Liver (tissue), 8 donors: ENCODE measurements at regions not wholly inside any gene's neighbourhood (a gene's known extent, or its start where the extent isn't known, plus 50 kb on each side); places are given as distances from the start of the nearest gene placed in this dataset.

Source experiments
- DNase-seq: peaks from one replicate; pipeline ENCODE4 v3.0.0-alpha.2; 2017; ENCODE audit warnings: low spot score
- H3K27ac ChIP-seq, 2 donors: one replicate each; pipeline ENCODE4 v1.7.0; 2013; ENCODE audit warnings: inconsistent platforms in 2 of 2, low read length in 2 of 2, control low read depth in 1 of 2, low read depth in 1 of 2, mild to moderate bottlenecking in 1 of 2
- H3K27me3 ChIP-seq, 4 donors: one replicate each; pipeline versions ENCODE4 v1.6.1 to v1.7.0; 2013; ENCODE audit warnings: low read length in 3 of 4, inconsistent platforms in 1 of 4, mild to moderate bottlenecking in 1 of 4, moderate library complexity in 1 of 4; ENCODE audit not compliant: control insufficient read depth in 4 of 4, insufficient read depth in 4 of 4
- H3K36me3 ChIP-seq, 4 donors: one replicate each; pipeline versions ENCODE4 v1.6.1 to v1.7.0; 2013; ENCODE audit warnings: low read length in 3 of 4, mild to moderate bottlenecking in 3 of 4, low read depth in 1 of 4, moderate library complexity in 1 of 4; ENCODE audit not compliant: control insufficient read depth in 4 of 4, insufficient read depth in 3 of 4
- H3K4me1 ChIP-seq, 4 donors: one replicate each; pipeline versions ENCODE4 v1.6.1 to v1.7.0; 2013; ENCODE audit warnings: low read length in 3 of 4, mild to moderate bottlenecking in 3 of 4, moderate library complexity in 1 of 4; ENCODE audit not compliant: control insufficient read depth in 4 of 4, insufficient read depth in 4 of 4
- H3K4me3 ChIP-seq, 3 donors: one replicate each; pipeline versions ENCODE4 v1.6.1 to v1.7.0; 2013; ENCODE audit warnings: low read length in 3 of 3, control low read depth in 1 of 3, low read depth in 1 of 3, mild to moderate bottlenecking in 1 of 3
- H3K9ac ChIP-seq, 2 donors: one replicate each; pipeline ENCODE4 v1.7.0; 2013; ENCODE audit warnings: low read length in 2 of 2, mild to moderate bottlenecking in 2 of 2, moderate library complexity in 2 of 2, control low read depth in 1 of 2, low read depth in 1 of 2
- H3K9me3 ChIP-seq, 4 donors: one replicate each; pipeline versions ENCODE4 v1.6.1 to v1.7.0; 2013; ENCODE audit warnings: low read length in 3 of 4; ENCODE audit not compliant: control insufficient read depth in 4 of 4
- CTCF ChIP-seq: fragments of 150-350 bp; IDR thresholded peaks from 2 replicates; pipeline ENCODE4 v1.5.1; 2017; ENCODE audit warnings: improper control_type of control experiment, low read depth, low read length; ENCODE audit not compliant: missing input control
- EGR1 ChIP-seq, 2 donors: IDR thresholded peaks; 2 replicates each; pipeline ENCODE4 v1.6.1; 2016 to 2018; ENCODE audit warnings: antibody characterized with exemption in 2 of 2, low read depth in 2 of 2
- FOXA1 ChIP-seq: IDR thresholded peaks from 2 replicates; pipeline ENCODE4 v1.6.1; 2016; ENCODE audit warnings: antibody characterized with exemption
- FOXA2 ChIP-seq: IDR thresholded peaks from 2 replicates; pipeline ENCODE4 v1.6.1; 2016; ENCODE audit warnings: antibody characterized with exemption
- GABPA ChIP-seq, 2 donors: IDR thresholded peaks in 1 of 2; conservative IDR thresholded peaks in 1 of 2; 2 replicates each; pipeline ENCODE4 v1.6.1; 2016; ENCODE audit warnings: antibody characterized with exemption in 2 of 2, mild to moderate bottlenecking in 1 of 2, moderate library complexity in 1 of 2
- HNF4A ChIP-seq, 2 donors: conservative IDR thresholded peaks; 2 replicates each; pipeline ENCODE4 v1.6.1; 2016; ENCODE audit warnings: antibody characterized with exemption in 2 of 2, mild to moderate bottlenecking in 2 of 2
- HNF4G ChIP-seq: IDR thresholded peaks from 2 replicates; pipeline ENCODE4 v1.6.1; 2016; ENCODE audit warnings: antibody characterized with exemption
- RAD21 ChIP-seq, 2 donors: IDR thresholded peaks; 2 replicates each; pipeline ENCODE4 v1.6.1; 2016; ENCODE audit warnings: antibody characterized with exemption in 2 of 2, mild to moderate bottlenecking in 2 of 2
- RXRA ChIP-seq, 2 donors: IDR thresholded peaks; 2 replicates each; pipeline ENCODE4 v1.6.1; 2017 to 2018; ENCODE audit warnings: antibody characterized with exemption in 2 of 2, mild to moderate bottlenecking in 1 of 2
- SP1 ChIP-seq: IDR thresholded peaks from 2 replicates; pipeline ENCODE4 v1.6.1; 2018; ENCODE audit warnings: antibody characterized with exemption, mild to moderate bottlenecking
- TAF1 ChIP-seq: conservative IDR thresholded peaks from 2 replicates; pipeline ENCODE4 v1.6.1; 2016; ENCODE audit warnings: antibody characterized with exemption, mild to moderate bottlenecking
- YY1 ChIP-seq: IDR thresholded peaks from 2 replicates; pipeline ENCODE4 v1.6.1; 2016; ENCODE audit warnings: antibody characterized with exemption, mild to moderate bottlenecking
- ZBTB33 ChIP-seq: IDR thresholded peaks from 2 replicates; pipeline ENCODE4 v1.6.1; 2016; ENCODE audit warnings: antibody characterized with exemption
- WGBS: extraction: QIAGEN DNeasy Blood & Tissue Kit; methylation state at CpG from one replicate; pipeline ENCODE4 v1.1.7; 2013; 5-methylcytosine and 5-hydroxymethylcytosine counted together
- TF ChIP-seq, protein P1 (sequence below): IDR thresholded peaks from 2 replicates; pipeline ENCODE4 v1.6.1; 2016; ENCODE audit warnings: antibody characterized with exemption, mild to moderate bottlenecking
- TF ChIP-seq, protein P2 (sequence below): IDR thresholded peaks from 2 replicates; pipeline ENCODE4 v1.6.1; 2016; ENCODE audit warnings: antibody characterized with exemption
- TF ChIP-seq, protein P3 (sequence below): IDR thresholded peaks from 2 replicates; pipeline ENCODE4 v1.6.1; 2016; ENCODE audit warnings: antibody characterized with exemption
- donor health status: healthy.
- donor health status: healthy.
- donor health status: healthy.
- donor health status: healthy.
- donor health status: healthy.

DNA sequence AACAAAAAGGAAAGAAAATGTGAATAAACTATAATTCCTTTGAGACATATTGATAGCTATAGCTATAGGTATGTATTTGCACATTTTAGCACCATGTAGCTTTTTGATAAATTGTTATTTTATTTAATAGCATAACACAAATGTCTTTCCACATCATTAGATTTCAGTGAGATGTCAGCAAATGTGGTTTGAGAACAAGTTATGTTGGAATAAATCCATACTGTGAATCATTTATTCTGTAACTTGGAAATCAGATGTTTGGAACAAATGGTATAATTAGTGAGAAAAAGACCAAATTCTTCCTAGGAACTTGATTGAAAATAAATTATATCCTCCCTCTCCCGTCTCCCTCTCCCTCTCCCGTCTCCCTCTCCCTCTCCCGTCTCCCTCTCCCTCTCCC lies 62.8 kb downstream of the NABP1 start:
- Histone ChIP-seq H3K9me3 (no peaks in the 10 kb centered on the region), H3K36me3 (no peaks in the 10 kb centered on the region), H3K4me3 (no peak overlapping the region), H3K27ac (no peak overlapping the region), H3K9ac (no peak overlapping the region), H3K27me3 (no peaks in the 10 kb centered on the region), H3K4me1 (no peaks in the 10 kb centered on the region)
- no peak for TF ChIP-seq HNF4G
- no peak for TF ChIP-seq TAF1
- TF ChIP-seq RXRA (IDR thresholded peaks at IDR 0.05): no peak
- TF ChIP-seq EGR1 (IDR thresholded peaks at IDR 0.05; ENCODE audit: low read depth in 2 of 2): no peak
- no peak for TF ChIP-seq HNF4A (conservative IDR thresholded peaks at IDR 0.05)
- TF ChIP-seq, protein P1, sequence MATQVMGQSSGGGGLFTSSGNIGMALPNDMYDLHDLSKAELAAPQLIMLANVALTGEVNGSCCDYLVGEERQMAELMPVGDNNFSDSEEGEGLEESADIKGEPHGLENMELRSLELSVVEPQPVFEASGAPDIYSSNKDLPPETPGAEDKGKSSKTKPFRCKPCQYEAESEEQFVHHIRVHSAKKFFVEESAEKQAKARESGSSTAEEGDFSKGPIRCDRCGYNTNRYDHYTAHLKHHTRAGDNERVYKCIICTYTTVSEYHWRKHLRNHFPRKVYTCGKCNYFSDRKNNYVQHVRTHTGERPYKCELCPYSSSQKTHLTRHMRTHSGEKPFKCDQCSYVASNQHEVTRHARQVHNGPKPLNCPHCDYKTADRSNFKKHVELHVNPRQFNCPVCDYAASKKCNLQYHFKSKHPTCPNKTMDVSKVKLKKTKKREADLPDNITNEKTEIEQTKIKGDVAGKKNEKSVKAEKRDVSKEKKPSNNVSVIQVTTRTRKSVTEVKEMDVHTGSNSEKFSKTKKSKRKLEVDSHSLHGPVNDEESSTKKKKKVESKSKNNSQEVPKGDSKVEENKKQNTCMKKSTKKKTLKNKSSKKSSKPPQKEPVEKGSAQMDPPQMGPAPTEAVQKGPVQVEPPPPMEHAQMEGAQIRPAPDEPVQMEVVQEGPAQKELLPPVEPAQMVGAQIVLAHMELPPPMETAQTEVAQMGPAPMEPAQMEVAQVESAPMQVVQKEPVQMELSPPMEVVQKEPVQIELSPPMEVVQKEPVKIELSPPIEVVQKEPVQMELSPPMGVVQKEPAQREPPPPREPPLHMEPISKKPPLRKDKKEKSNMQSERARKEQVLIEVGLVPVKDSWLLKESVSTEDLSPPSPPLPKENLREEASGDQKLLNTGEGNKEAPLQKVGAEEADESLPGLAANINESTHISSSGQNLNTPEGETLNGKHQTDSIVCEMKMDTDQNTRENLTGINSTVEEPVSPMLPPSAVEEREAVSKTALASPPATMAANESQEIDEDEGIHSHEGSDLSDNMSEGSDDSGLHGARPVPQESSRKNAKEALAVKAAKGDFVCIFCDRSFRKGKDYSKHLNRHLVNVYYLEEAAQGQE: no peak
- TF ChIP-seq, protein P2, sequence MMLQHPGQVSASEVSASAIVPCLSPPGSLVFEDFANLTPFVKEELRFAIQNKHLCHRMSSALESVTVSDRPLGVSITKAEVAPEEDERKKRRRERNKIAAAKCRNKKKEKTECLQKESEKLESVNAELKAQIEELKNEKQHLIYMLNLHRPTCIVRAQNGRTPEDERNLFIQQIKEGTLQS: no peak
- no peak for TF ChIP-seq YY1
- TF ChIP-seq SP1: no peak
- TF ChIP-seq FOXA2: no peak
- TF ChIP-seq, protein P3, sequence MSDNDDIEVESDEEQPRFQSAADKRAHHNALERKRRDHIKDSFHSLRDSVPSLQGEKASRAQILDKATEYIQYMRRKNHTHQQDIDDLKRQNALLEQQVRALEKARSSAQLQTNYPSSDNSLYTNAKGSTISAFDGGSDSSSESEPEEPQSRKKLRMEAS: no peak
- TF ChIP-seq GABPA (IDR thresholded peaks at IDR 0.05 in 1 of 2, conservative IDR thresholded peaks at IDR 0.05 in 1 of 2): no peak
- TF ChIP-seq CTCF: no peak
- WGBS: 61% methylated on average over 3 of the region's 3 CpGs
- DNase-seq: no peak

- H3K36me3 ChIP-seq: no peaks in the 10 kb centered on the region
- WGBS: 73% methylated on average over 7 of the region's 7 CpGs
- H3K9ac ChIP-seq: no peak overlapping the region
- no peaks in the 10 kb centered on the region for H3K4me1 ChIP-seq
- no peak overlapping the region for H3K27ac ChIP-seq
- TF ChIP-seq FOXA1 (no peak), FOXA2 (no peak), HNF4G (no peak), TAF1 (no peak), RAD21 (IDR thresholded peaks at IDR 0.05) (no peak), ZBTB33 (no peak)
- TF ChIP-seq, protein P3: no peak
- no peaks in the 10 kb centered on the region for H3K27me3 ChIP-seq
- no peak for DNase-seq
- H3K9me3 ChIP-seq: no peaks in the 10 kb centered on the region
- no peak overlapping the region for H3K4me3 ChIP-seq
These were observed 68.6 kb downstream of the NABP1 start for GRCh38 chr2:191746346-191747169.
